Endothelial cell of umbilical vein (primary cell): ENCODE measurements at regions not wholly inside any gene's neighbourhood (a gene's known extent, or its start where the extent isn't known, plus 50 kb on each side); places are given as distances from the start of the nearest gene placed in this dataset.

Source experiments
- BruUV-seq: library from RNA; stranded (reverse); fragments of 400-500 nt; replicated peaks from 2 replicates; lab custom pipeline; 2021; lab: Mats Ljungman, UMichigan
- CTCF ChIA-PET: fragments of 300-600, 350-600 bp; sonication (Branson Sonifier 250); formaldehyde crosslinking; loops from one replicate; lab custom pipeline; 2021; ENCODE audit warnings: antibody characterized with exemption, inconsistent platforms; lab: Charles Lee
- POLR2A ChIA-PET: fragments of 300-600, 350-600 bp; sonication (Branson Sonifier 250); formaldehyde crosslinking; loops from one replicate; lab custom pipeline; 2021; ENCODE audit warnings: antibody characterized with exemption, inconsistent platforms; lab: Charles Lee
- DNase-seq: peaks from one replicate; pipeline ENCODE4 v3.0.0-alpha.2; 2011; ENCODE audit warnings: low read depth, low spot score
- FAIRE-seq: peaks from 2 replicates; lab custom pipeline; 2011; peaks lifted over from hg19 to GRCh38; lab: Jason Lieb, UNC
- H2AFZ ChIP-seq: 2 replicates; pipeline ENCODE4 v1.6.0; 2012; ENCODE audit warnings: low read depth, low read length, control low read depth, inconsistent platforms
- H3K27ac ChIP-seq: 2 replicates; pipeline ENCODE4 v1.5.1; 2011; ENCODE audit warnings: low read depth, mild to moderate bottlenecking, control low read depth, low read length, moderate library complexity; ENCODE audit not compliant: insufficient read depth
- H3K27me3 ChIP-seq, 2 experiments: 2 replicates each; pipeline versions ENCODE4 v1.6.0 to v1.6.1; 2011; ENCODE audit warnings: low read length in 2 of 2, mixed read lengths in 1 of 2; ENCODE audit not compliant: control insufficient read depth in 2 of 2, insufficient read depth in 2 of 2
- H3K36me3 ChIP-seq, 2 experiments: 2 replicates in 1 of 2; 3 replicates in 1 of 2; pipeline ENCODE4 v1.5.1; 2011; ENCODE audit warnings: low read length in 2 of 2, mild to moderate bottlenecking in 1 of 2, moderate library complexity in 1 of 2; ENCODE audit not compliant: control insufficient read depth in 2 of 2, insufficient read depth in 2 of 2; ENCODE audit errors: extremely low read depth in 1 of 2
- H3K4me1 ChIP-seq: 3 replicates; pipeline ENCODE4 v1.5.1; 2011; ENCODE audit warnings: mild to moderate bottlenecking, low read length; ENCODE audit not compliant: control insufficient read depth, insufficient read depth; ENCODE audit errors: extremely low read depth
- H3K4me2 ChIP-seq: 2 replicates; pipeline ENCODE4 v1.6.1; 2011; ENCODE audit warnings: low read length, control low read depth, mixed read lengths; ENCODE audit not compliant: insufficient read depth
- H3K4me3 ChIP-seq, 3 experiments: fragments of 200-600 bp in 1 of 3; sonication (generic), shearing (Covaris generic) in 1 of 3; replicated peaks in 1 of 3; 2 replicates each; pipeline ENCODE4 v1.5.1; 2011 to 2016; ENCODE audit warnings: control low read depth in 3 of 3, low read length in 3 of 3, mild to moderate bottlenecking in 2 of 3, inconsistent platforms in 1 of 3, low read depth in 1 of 3, moderate library complexity in 1 of 3; ENCODE audit not compliant: insufficient read depth in 1 of 3
- H3K79me2 ChIP-seq: 2 replicates; pipeline ENCODE4 v1.6.0; 2012; ENCODE audit warnings: low read length, inconsistent platforms; ENCODE audit not compliant: control insufficient read depth, insufficient read depth
- H3K9ac ChIP-seq: replicated peaks from 2 replicates; pipeline ENCODE3; 2011; ENCODE audit warnings: low read length, control low read depth; ENCODE audit not compliant: insufficient read depth; ENCODE audit errors: extremely low read depth
- H3K9me1 ChIP-seq: replicated peaks from 3 replicates; pipeline ENCODE4 v1.6.0; 2011; ENCODE audit warnings: mild to moderate bottlenecking, low read length; ENCODE audit not compliant: control insufficient read depth, insufficient read depth; ENCODE audit errors: extremely low read depth
- H3K9me3 ChIP-seq: replicated peaks from 2 replicates; pipeline ENCODE4 v1.5.1; 2012; ENCODE audit warnings: low read length, inconsistent platforms; ENCODE audit not compliant: control insufficient read depth, insufficient read depth
- H4K20me1 ChIP-seq: replicated peaks from 2 replicates; pipeline ENCODE3; 2011; ENCODE audit warnings: mild to moderate bottlenecking, low read length; ENCODE audit not compliant: control insufficient read depth, insufficient read depth; ENCODE audit errors: extremely low read depth
- CTCF ChIP-seq, 2 donors: IDR thresholded peaks; 1 replicate in 1 of 2; 2 replicates in 1 of 2; pipeline ENCODE4 v1.5.1; 2011; ENCODE audit warnings: low read length in 2 of 2, mild to moderate bottlenecking in 2 of 2, moderate library complexity in 2 of 2, control low read depth in 1 of 2, inconsistent platforms in 1 of 2, low read depth in 1 of 2; ENCODE audit not compliant: insufficient read depth in 1 of 2; ENCODE audit errors: extremely low read depth in 1 of 2
- EZH2 ChIP-seq: IDR thresholded peaks from 2 replicates; pipeline ENCODE4 v1.6.1; 2012; ENCODE audit warnings: borderline replicate concordance, low read depth, mild to moderate bottlenecking, moderate library complexity, low read length, inconsistent platforms; ENCODE audit not compliant: severe bottlenecking
- FOS ChIP-seq: IDR thresholded peaks from 2 replicates; pipeline ENCODE4 v1.6.1; 2011; ENCODE audit warnings: mild to moderate bottlenecking, low read length, moderate library complexity, borderline replicate concordance; ENCODE audit not compliant: insufficient read depth
- GATA2 ChIP-seq: IDR thresholded peaks from 2 replicates; pipeline ENCODE4 v1.7.0; 2011; ENCODE audit warnings: low read depth, mild to moderate bottlenecking, moderate library complexity, mixed read lengths, low read length; ENCODE audit not compliant: insufficient read length, insufficient read depth
- JUN ChIP-seq: IDR thresholded peaks from 2 replicates; pipeline ENCODE4 v1.6.1; 2011; ENCODE audit warnings: borderline replicate concordance, low read depth; ENCODE audit not compliant: insufficient read length, insufficient read depth
- MAX ChIP-seq: IDR thresholded peaks from 2 replicates; pipeline ENCODE4 v1.6.1; 2011; ENCODE audit not compliant: insufficient read depth, insufficient read length
- MYC ChIP-seq: IDR thresholded peaks from one replicate; pipeline ENCODE4 v1.6.1; 2011; ENCODE audit warnings: mild to moderate bottlenecking, low read depth, low read length
- POLR2A ChIP-seq: IDR thresholded peaks from 2 replicates; pipeline ENCODE4 v1.6.1; 2012; ENCODE audit warnings: low read depth, mild to moderate bottlenecking, control low read depth, low read length
- POLR2AphosphoS5 ChIP-seq: IDR thresholded peaks from 2 replicates; pipeline ENCODE4 v1.6.1; 2012; ENCODE audit warnings: low read depth, mild to moderate bottlenecking, control low read depth, low read length, moderate library complexity; ENCODE audit not compliant: insufficient read depth
- dilution Hi-C: fragments of 300-500 bp; cut with MboI; formaldehyde crosslinking; loops from one replicate; pipeline ENCODE4 v1.15.0; 2019; ENCODE audit warnings: low sequenced_read_pairs; ENCODE audit not compliant: extremely low pct_ligation_motif_present
- intact Hi-C: fragments of 100-400 bp; cut with micrococcal nuclease; formaldehyde crosslinking; loops from one replicate; pipeline ENCODE4 v1.10.0; 2022

GRCh38 chr12:105947906-105948305 is 190.8 kb downstream of the NUAK1 start:
- no peak for FAIRE-seq
- POLR2A ChIA-PET: no interaction called here
- TF ChIP-seq CTCF (IDR thresholded peaks at IDR 0.05; ENCODE audit: extremely low read depth in 1 of 2, insufficient read depth in 1 of 2, low read depth in 1 of 2, low read length in 2 of 2) (no peak), GATA2 (no peak), FOS (no peak), MYC (no peak), EZH2 (no peak), MAX (no peak), POLR2A (no peak), JUN (no peak), POLR2AphosphoS5 (no peak)
- Histone ChIP-seq H3K79me2 (no peaks in the 10 kb centered on the region), H3K36me3 (no peaks in the 10 kb centered on the region), H3K4me3 (no peak overlapping the region), H3K4me1 (no peaks in the 10 kb centered on the region), H3K9ac (no peak overlapping the region), H3K27ac (no peak overlapping the region), H3K4me2 (no peak overlapping the region), H3K9me1 (no peaks in the 10 kb centered on the region), H2AFZ (no peak overlapping the region), H3K9me3 (no peaks in the 10 kb centered on the region), H3K27me3 (no peaks in the 10 kb centered on the region), H4K20me1 (no peaks in the 10 kb centered on the region)
- intact Hi-C loops: no loop called here
- CTCF ChIA-PET: no interaction called here
- DNase-seq: no peak
- dilution Hi-C loops: no loop called here
- BruUV-seq: no TSS peak
